ENCODE measurements at regions not wholly inside any gene's neighbourhood (a gene's known extent, or its start where the extent isn't known, plus 50 kb on each side); places are given as distances from the start of the nearest gene placed in this dataset.

- TF ChIP-seq EZH2 (IDR thresholded peaks at IDR 0.05; ENCODE audit: borderline replicate concordance, low read depth, low read length, severe bottlenecking) (no peak), CTCF (IDR thresholded peaks at IDR 0.05; ENCODE audit: borderline replicate concordance, extremely low read depth, low read length, poor library complexity, severe bottlenecking) (no peak)
Measured at GRCh38 chr14:51446771-51447170, 204.9 kb upstream of the FRMD6 start.
